Sigmoid colon (tissue), 6 donors: ENCODE measurements at regions not wholly inside any gene's neighbourhood (a gene's known extent, or its start where the extent isn't known, plus 50 kb on each side); places are given as distances from the start of the nearest gene placed in this dataset.
A peak's percentile ranks its signal among the peaks of the same experiment; 100 is the strongest.

Experiments
- DNase-seq: peaks from one replicate; pipeline ENCODE4 v3.0.0-alpha.2; 2019
- H3K27ac ChIP-seq, 4 donors: fragments of 200-600 bp; sonication (generic); one replicate each; pipeline ENCODE4 v1.5.1; 2016 to 2019; ENCODE audit warnings: mild to moderate bottlenecking in 1 of 4
- H3K27me3 ChIP-seq, 3 donors: fragments of 200-600 bp; sonication (generic); one replicate each; pipeline ENCODE4 v1.5.1; 2019; ENCODE audit warnings: mild to moderate bottlenecking in 1 of 3
- H3K36me3 ChIP-seq, 4 donors: fragments of 200-600 bp; sonication (generic); one replicate each; pipeline ENCODE4 v1.5.1; 2016 to 2019
- H3K4me1 ChIP-seq, 4 donors: fragments of 200-600 bp; sonication (generic); one replicate each; pipeline ENCODE4 v1.5.1; 2017 to 2019
- H3K4me3 ChIP-seq, 4 donors: fragments of 200-600 bp; sonication (generic); one replicate each; pipeline ENCODE4 v1.5.1; 2017 to 2019; ENCODE audit warnings: mild to moderate bottlenecking in 2 of 4, moderate library complexity in 1 of 4
- H3K9me3 ChIP-seq, 4 donors: fragments of 200-600 bp in 3 of 4; sonication (generic) in 3 of 4; one replicate each; pipeline versions ENCODE4 v1.5.1 to v1.6.1; 2013 to 2019
- EP300 ChIP-seq, 4 donors: sonication (generic); formaldehyde crosslinking; IDR thresholded peaks; one replicate each; pipeline ENCODE4 v1.6.1; 2017; ENCODE audit warnings: antibody characterized with exemption in 4 of 4
- POLR2A ChIP-seq, 2 donors: fragments of 450-650 bp; IDR thresholded peaks; one replicate each; pipeline ENCODE4 v1.6.1; 2016; ENCODE audit warnings: antibody characterized with exemption in 2 of 2, mild to moderate bottlenecking in 2 of 2, moderate library complexity in 2 of 2
- POLR2AphosphoS5 ChIP-seq, 4 donors: sonication (generic); formaldehyde crosslinking; IDR thresholded peaks; one replicate each; pipeline ENCODE4 v1.6.1; 2017; ENCODE audit warnings: antibody characterized with exemption in 4 of 4
- WGBS, 2 donors: extraction: QIAGEN DNeasy Blood & Tissue Kit; methylation state at CpG; one replicate each; pipeline ENCODE4 v1.1.7; 2013; 5-methylcytosine and 5-hydroxymethylcytosine counted together
- intact Hi-C: fragments of 100-400 bp; cut with DNase I; formaldehyde crosslinking; loops from one replicate; pipeline ENCODE4 v1.15.1; 2023
- TF ChIP-seq, protein P1 (sequence below), 4 experiments: fragments of 450-650 bp in 3 of 4; fragments of 200-600 bp in 1 of 4; IDR thresholded peaks; one replicate each; pipeline ENCODE4 v1.5.1; 2016 to 2019; ENCODE audit warnings: antibody characterized with exemption in 4 of 4, mild to moderate bottlenecking in 3 of 4, moderate library complexity in 2 of 4
- donor health status: healthy with polysubstance abuse.
- donor health status: healthy.

DNA sequence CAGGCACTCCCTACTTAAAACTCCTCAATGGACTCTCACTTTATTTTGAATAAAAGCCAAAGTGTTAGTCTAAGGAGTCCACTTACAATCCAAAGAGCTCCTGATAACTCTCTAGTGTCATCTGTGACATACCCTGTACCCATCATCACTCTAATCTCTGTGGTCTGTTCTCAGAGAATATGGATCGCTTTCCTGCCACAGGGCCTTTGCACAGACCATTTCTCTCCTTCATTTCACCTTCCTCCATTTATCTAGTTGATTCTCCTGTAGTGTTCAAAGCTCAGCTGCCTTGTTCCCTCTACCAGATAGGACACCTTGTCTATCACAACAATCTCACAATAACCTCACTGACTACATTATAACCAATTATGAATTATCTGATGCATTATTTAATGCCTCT, 185.4 kb upstream of the KBTBD8 start:
- peak overlapping the region in 3 of 4 donors; percentile 8 to 56 (median 55) for H3K27ac ChIP-seq
- H3K9me3 ChIP-seq: no peaks in the 10 kb centered on the region
- no peaks in the 10 kb centered on the region for H3K27me3 ChIP-seq
- H3K4me1 ChIP-seq: peaks cover 0 to 18% (median 8%) of the 10 kb centered on the region in 4 donors
- DNase-seq: no peak
- WGBS, 2 donors: 95 to 100% methylated on average over 1 of the region's 1 CpG
- H3K4me3 ChIP-seq: no peak overlapping the region
- intact Hi-C loops: loop anchor here (2.0 kb wide), 1 partner anchor 314 kb away; no protein-coding TSS in a partner anchor
- TF ChIP-seq POLR2AphosphoS5 (IDR thresholded peaks at IDR 0.05): no peak
- TF ChIP-seq, protein P1, sequence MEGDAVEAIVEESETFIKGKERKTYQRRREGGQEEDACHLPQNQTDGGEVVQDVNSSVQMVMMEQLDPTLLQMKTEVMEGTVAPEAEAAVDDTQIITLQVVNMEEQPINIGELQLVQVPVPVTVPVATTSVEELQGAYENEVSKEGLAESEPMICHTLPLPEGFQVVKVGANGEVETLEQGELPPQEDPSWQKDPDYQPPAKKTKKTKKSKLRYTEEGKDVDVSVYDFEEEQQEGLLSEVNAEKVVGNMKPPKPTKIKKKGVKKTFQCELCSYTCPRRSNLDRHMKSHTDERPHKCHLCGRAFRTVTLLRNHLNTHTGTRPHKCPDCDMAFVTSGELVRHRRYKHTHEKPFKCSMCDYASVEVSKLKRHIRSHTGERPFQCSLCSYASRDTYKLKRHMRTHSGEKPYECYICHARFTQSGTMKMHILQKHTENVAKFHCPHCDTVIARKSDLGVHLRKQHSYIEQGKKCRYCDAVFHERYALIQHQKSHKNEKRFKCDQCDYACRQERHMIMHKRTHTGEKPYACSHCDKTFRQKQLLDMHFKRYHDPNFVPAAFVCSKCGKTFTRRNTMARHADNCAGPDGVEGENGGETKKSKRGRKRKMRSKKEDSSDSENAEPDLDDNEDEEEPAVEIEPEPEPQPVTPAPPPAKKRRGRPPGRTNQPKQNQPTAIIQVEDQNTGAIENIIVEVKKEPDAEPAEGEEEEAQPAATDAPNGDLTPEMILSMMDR (IDR thresholded peaks at IDR 0.05): no peak
- TF ChIP-seq EP300 (IDR thresholded peaks at IDR 0.05): no peak
- no peak for TF ChIP-seq POLR2A (IDR thresholded peaks at IDR 0.05)
- no peaks in the 10 kb centered on the region for H3K36me3 ChIP-seq

DNA sequence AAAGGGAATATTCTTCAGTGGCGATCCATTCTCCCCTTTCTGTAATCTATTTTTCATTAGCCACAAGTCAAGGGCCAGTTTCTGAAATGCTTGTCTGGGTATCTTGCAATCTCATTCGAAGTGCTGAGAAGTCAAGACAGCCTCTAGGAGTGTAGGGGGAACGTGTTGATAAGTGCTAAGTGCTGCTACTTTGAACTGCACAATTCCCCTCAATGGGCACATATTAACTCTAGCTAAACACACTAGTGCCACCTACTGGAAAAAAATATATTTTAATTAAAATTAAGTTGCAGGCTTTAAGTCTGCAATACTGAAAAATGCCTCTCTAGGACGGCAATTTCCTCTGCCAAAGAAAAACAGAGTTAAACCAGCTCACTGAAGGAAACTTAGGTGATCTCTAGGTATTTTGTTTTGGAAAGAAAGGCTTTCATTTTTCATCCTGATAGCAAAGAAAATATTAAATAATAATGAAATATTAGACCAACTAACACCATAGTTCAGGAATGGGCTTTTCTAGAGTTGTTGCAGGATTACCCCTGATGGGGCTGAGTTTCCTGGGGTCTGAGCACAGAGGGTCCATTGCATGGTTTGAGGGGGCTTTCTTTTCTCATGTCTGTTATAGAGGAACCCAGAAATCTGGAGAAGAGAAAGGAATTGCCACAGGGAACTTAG, 181.9 kb upstream of the KBTBD8 start:
- no peak overlapping the region for H3K4me3 ChIP-seq
- H3K27ac ChIP-seq: peak overlapping the region in 2 of 4 donors; percentile 15 to 29
- no peaks in the 10 kb centered on the region for H3K27me3 ChIP-seq
- TF ChIP-seq, protein P1 (IDR thresholded peaks at IDR 0.05): peak; percentile 41 to 61 (median 57)
- no peak for TF ChIP-seq EP300 (IDR thresholded peaks at IDR 0.05)
- WGBS, 2 donors: 14% methylated on average over 4 of the region's 4 CpGs
- DNase-seq: no peak
- peaks cover 0 to 36% (median 19%) of the 10 kb centered on the region in 4 donors for H3K4me1 ChIP-seq
- no peaks in the 10 kb centered on the region for H3K9me3 ChIP-seq
- no peaks in the 10 kb centered on the region for H3K36me3 ChIP-seq
- intact Hi-C loops: loop anchor here (2.0 to 5.0 kb wide), 5 partner anchors 114 to 564 kb away; no protein-coding TSS in a partner anchor

DNA sequence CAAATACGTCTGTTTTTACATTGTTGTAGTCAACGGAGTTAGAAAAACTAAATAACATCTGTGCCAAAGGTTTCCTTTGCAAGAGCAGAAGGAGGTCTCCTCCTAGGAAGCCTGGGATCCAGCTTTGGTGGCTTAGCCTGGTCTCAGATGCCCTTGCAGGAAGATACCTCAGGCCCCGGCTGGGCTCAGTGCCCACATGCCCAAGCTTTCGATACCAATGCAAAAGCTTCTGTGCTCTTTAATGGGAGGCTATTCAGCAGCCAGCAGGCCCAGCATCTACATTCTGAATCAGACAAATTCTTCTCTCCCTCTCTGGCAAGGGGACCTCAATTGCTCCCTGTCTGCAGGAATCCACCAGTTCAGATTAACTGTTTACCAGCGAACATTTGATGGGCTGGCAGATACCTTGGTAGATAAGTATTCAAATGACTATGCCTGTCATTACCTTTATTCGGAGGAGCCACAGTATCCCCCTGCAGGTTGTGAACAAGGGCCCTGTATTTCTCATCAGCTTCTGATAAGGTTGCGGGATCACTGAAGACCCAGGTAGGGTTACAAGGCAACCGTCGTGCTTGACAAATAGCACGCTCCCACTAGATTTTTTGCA, 180.1 kb upstream of the KBTBD8 start:
- H3K4me3 ChIP-seq: no peak overlapping the region
- intact Hi-C loops: loop anchor here (2.0 to 5.0 kb wide), 5 partner anchors 116 to 566 kb away; no protein-coding TSS in a partner anchor
- H3K9me3 ChIP-seq: no peaks in the 10 kb centered on the region
- H3K27me3 ChIP-seq: no peaks in the 10 kb centered on the region
- no peaks in the 10 kb centered on the region for H3K36me3 ChIP-seq
- peaks cover 0 to 23% (median 17%) of the 10 kb centered on the region in 4 donors for H3K4me1 ChIP-seq
- peak overlapping the region in 2 of 4 donors; percentile 13 to 51 for H3K27ac ChIP-seq
- TF ChIP-seq EP300 (IDR thresholded peaks at IDR 0.05): no peak
- TF ChIP-seq POLR2AphosphoS5 (IDR thresholded peaks at IDR 0.05): no peak
- no peak for TF ChIP-seq POLR2A (IDR thresholded peaks at IDR 0.05)
- TF ChIP-seq, protein P1 (IDR thresholded peaks at IDR 0.05): no peak
- WGBS, 2 donors: 80 to 89% methylated on average over 10 of the region's 10 CpGs
- no peak for DNase-seq

DNA sequence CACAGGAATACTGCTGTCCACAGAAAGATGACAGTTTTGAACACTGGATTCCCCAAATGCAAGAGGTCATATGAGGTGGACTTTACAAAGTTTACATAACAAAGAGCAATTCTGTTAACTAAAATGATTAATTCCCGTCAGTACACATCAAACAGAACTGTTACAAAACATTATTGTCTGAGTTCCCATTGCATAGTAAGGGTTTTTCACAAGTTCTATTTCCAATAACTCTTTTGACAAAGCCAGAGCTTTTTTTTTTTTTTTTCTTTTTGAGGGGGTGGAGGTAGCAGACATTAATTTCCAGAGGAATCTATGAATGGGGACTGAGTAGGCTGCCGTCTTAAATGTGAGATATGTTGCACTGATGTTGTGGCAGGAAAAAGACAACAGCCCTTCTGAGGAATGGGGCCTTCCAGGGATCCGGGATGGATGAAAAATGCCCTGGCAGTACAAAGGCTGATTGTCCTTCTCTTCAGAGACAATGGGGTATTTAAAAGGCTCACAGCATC, 178.1 kb upstream of the KBTBD8 start:
- no peak for TF ChIP-seq POLR2A (IDR thresholded peaks at IDR 0.05)
- TF ChIP-seq EP300 (IDR thresholded peaks at IDR 0.05): no peak
- TF ChIP-seq, protein P1 (IDR thresholded peaks at IDR 0.05): no peak
- TF ChIP-seq POLR2AphosphoS5 (IDR thresholded peaks at IDR 0.05): no peak
- DNase-seq: no peak
- no peak overlapping the region for H3K4me3 ChIP-seq
- WGBS, 2 donors: 42 to 72% methylated on average over 3 of the region's 3 CpGs
- no peaks in the 10 kb centered on the region for H3K36me3 ChIP-seq
- no peaks in the 10 kb centered on the region for H3K27me3 ChIP-seq
- intact Hi-C loops: loop anchor here (5.0 kb wide), 4 partner anchors 118 to 568 kb away; no protein-coding TSS in a partner anchor
- peaks cover 0 to 23% (median 17%) of the 10 kb centered on the region in 4 donors for H3K4me1 ChIP-seq
- H3K27ac ChIP-seq: no peak overlapping the region
- H3K9me3 ChIP-seq: no peaks in the 10 kb centered on the region
